ENCODE measurements at regions not wholly inside any gene's neighbourhood (a gene's known extent, or its start where the extent isn't known, plus 50 kb on each side); places are given as distances from the start of the nearest gene placed in this dataset.

DNA sequence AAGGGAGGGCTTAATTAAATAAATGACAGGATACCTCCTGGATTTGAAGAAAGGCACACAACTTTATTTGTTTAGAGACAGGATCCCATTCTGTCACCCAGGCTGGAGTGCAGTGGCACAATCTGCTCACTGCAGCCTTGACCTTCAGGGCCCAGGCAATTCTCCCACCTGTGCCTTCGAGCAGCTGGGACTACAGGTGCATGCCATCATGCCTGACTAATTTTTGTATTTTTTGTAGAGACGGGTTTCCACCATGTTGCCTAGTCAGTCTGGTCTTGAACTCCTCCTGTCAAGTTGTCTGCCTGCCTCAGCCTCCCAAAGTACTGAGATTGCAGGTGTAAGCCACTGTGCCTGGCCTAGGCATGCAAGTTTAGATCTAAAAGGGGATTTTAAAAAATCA lies 272.7 kb upstream of the MBL2 start:
- TF ChIP-seq CTCF (conservative IDR thresholded peaks at IDR 0.05 in 1 of 2, IDR thresholded peaks at IDR 0.05 in 1 of 2; ENCODE audit: extremely low read depth in 1 of 2, insufficient read depth in 1 of 2, low read depth in 1 of 2, low read length in 2 of 2) (no peak), EZH2 (IDR thresholded peaks at IDR 0.05; ENCODE audit: borderline replicate concordance, low read length) (no peak)
